ENCODE measurements at regions not wholly inside any gene's neighbourhood (a gene's known extent, or its start where the extent isn't known, plus 50 kb on each side); places are given as distances from the start of the nearest gene placed in this dataset.

DNA sequence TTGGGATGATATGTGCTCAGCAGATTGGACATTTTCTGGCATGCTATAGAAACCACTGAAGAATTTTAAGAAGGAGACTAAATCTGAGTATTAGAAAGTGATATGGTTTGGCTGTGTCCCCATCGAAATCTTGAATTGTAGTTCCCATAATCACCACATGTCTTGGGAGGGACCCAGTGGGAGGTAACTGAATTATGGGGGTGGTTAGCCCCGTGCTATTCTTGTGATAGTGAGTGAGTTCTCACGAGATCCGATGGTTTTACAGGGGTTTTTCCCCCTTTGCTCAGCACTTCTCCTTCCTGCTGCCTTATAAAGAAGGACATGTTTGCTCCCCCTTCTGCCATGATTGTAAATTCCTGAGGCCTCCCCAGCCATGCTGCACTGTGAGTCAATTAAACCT lies 535.9 kb upstream of the VRK2 start:
- DNase-seq (ENCODE audit: low read depth) = no peak

- no peak for DNase-seq (ENCODE audit: low read depth)
Measured at GRCh38 chr2:57515366-57515765, 531.2 kb upstream of the VRK2 start.

DNA sequence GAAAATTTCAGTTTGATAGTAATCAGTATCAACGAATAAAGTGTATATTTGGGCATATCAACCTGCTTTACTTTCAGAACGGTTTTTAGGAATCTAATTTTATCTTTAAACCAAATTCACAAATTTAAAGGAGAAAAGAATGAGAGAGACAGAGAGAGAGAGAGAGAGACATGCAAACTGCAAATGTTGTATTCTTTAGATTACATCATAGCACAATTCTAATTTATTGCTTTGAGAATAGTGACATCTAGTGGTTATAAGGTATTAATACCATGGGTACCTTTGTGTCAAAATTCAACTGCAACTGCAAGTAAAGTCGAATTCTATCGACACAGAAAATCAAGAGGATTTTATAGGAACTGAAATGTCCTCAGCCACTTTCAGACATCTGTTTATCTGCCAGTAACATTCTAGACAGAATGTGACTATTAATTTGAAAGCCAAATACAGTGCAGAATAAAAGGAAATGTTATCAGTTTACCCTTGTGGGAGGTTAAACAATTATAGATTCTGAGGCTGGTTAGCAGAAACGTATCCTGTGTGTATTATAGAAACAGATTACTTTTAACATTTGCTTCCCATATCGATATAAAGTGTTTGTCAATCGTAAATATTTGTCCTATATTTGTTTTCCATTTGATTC lies 529.8 kb upstream of the VRK2 start:
- no peak for DNase-seq (ENCODE audit: low read depth)

DNA sequence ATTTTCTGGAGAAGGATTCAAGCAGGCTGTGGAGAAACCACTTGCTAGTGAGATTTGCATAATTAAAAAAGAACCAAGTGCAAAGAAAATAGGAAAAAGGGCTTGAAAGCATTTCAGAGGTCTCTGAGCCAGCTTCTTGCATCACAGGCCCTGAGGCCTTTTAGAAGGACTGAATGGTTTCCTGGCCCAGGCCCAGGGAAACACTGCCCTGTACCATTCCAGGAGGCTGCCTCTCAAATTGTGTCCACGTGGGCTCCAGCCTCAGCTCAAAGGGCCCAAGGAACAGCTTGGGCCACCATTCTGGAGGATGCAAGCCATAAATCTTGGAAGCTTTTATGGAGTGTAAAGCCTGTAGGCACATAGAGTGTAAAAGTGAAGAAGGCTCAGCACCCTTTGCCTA lies 523.3 kb upstream of the VRK2 start:
- no peak for DNase-seq (ENCODE audit: low read depth)

DNA sequence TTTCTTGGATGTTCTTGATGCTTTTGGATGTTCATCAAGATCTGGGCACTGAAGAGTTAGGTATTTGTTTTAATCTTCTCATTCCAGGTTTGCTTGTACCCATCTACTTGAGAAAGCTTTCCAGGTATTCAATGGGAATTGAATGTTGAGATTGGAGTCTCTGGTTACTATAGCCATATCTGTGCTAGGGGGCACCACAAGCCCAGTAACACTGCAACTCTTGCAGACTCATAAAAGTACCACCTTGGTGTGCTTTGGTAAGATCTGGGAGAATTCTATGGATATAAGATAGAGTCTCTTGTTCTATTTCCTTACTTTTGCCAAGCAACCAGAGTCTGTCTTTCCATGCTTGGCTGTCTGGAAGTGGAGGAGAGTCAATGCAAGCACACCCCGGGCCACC lies 518.9 kb upstream of the VRK2 start:
- no peak for DNase-seq (ENCODE audit: low read depth)

- DNase-seq (ENCODE audit: low read depth) = no peak
Measured at GRCh38 chr2:57528499-57528898, 518.1 kb upstream of the VRK2 start.

- DNase-seq (ENCODE audit: low read depth) = no peak
Measured at GRCh38 chr2:57534358-57534757, 512.2 kb upstream of the VRK2 start.

DNA sequence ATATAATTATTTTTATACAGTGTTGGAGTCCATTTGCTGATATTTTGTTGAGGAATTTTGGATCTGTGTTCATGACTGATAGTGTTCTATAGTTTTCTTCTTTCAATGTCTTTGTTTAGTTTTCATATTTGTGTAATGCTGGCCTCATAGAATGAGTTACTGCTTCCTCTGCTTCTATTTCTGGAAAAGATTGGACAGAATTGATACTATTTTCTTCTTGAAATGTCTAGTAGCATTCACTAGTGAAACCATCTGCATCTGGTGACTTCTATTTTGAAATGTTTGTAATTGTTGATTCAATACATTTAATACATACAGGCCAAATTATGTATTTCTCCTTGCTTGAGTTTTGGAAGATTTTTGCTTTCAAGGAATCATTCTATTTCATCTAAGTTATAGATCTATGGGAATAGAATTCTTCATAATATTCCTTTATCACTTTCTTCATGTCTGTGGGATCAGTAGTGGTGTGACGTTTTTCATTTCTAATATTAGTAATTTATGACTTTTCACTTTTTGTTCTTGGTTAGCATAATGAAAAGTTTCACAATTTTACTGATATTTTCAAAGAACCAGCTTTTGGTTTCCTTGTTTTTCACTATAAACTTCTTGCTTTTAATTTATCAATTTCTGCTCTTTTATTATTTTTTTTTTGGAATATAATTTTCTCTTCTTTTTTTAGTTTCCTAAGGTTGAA lies 509.9 kb upstream of the VRK2 start:
- no peak for DNase-seq (ENCODE audit: low read depth)

GRCh38 chr2:57539761-57540160 lies 506.8 kb upstream of the VRK2 start:
- DNase-seq (ENCODE audit: low read depth) = no peak

- DNase-seq (ENCODE audit: low read depth) = no peak
Measured at GRCh38 chr2:57542081-57542480, 504.5 kb upstream of the VRK2 start.

DNA sequence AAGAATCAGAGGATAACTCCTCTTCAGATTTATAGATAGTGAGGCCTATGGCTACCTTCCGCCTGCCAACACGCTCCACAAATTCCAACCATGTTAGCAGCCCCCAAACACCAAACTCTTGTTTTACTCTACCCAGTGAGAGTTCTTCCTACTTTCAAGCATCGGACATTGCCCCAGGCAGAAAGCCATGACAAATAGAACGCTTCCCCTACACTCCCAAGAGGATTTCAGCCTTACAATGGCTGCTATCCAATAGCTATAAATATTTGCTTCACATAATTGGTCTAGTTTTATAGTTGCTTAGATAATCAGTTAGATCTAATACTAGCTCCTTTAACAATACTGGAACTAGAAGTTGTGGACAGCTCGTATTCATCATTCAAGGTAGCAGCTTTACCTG lies 503.4 kb upstream of the VRK2 start:
- no peak for DNase-seq (ENCODE audit: low read depth)

GRCh38 chr2:57544624-57545023 lies 502.0 kb upstream of the VRK2 start:
- no peak for DNase-seq (ENCODE audit: low read depth)

- DNase-seq (ENCODE audit: low read depth) = no peak
Measured at GRCh38 chr2:57546478-57546877, 500.1 kb upstream of the VRK2 start.

GRCh38 chr2:57549642-57550102 lies 496.9 kb upstream of the VRK2 start:
- DNase-seq (ENCODE audit: low read depth) = no peak

DNA sequence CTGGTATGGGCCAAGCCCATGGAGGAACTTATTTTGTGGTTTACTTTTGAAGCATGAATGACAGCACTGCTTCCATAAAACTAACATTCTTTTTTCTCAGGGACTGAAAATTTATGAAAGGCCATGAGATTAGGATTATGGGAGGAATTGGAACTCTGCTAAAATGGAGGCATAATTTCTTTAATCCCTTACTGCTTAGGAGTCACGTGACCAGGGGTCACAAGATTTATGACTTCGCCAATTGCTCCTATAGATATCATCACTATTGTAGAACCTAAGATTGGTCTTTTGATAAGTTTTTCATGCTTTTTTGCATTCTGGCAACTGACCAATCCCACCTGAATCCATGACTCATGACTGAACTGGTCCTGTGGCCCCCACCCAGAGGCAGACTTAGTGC lies 495.7 kb upstream of the VRK2 start:
- no peak for DNase-seq (ENCODE audit: low read depth)

- no peak for DNase-seq (ENCODE audit: low read depth)
Measured at GRCh38 chr2:57552885-57553284, 493.7 kb upstream of the VRK2 start.

DNA sequence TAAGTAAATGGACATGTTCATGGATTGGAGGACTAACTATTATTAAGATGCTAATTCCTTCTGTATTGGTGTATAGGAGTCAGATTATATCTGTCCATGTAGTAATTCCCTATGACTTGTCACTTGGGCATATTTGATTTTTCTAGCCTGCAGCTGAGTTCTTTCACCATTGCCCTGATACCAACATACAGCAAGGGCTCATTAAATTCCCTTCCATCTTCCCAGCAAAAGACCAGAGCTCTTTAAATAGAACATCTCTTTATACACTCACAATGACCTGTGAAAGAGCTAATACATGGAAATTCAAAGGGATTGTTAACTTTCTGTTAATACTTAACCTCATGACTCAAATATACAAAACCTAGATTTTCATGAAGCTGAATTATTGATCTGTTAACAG lies 492.3 kb upstream of the VRK2 start:
- no peak for DNase-seq (ENCODE audit: low read depth)

- no peak for DNase-seq (ENCODE audit: low read depth)
Measured at GRCh38 chr2:57558312-57558711, 488.3 kb upstream of the VRK2 start.

GRCh38 chr2:57562495-57562894 lies 484.1 kb upstream of the VRK2 start:
- DNase-seq (ENCODE audit: low read depth) = no peak

DNA sequence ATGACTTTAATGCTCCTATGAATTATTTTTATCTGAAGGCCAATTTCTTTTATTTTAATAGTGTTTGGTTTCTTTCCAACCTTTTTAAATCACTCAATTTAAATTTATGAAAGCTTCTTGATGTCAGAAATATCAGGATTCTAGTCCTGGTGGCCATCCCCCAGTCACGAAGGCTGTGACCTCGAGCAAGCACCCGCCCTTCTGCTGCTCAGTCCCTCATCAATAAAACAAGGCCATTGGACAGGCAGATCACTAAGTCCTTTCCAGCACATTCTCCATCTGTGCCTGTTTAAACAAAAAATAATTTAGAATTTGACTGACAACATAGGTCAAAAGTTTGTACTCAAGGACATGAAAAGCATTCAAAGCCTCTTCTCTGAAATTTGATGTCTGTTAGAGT lies 483.6 kb upstream of the VRK2 start:
- no peak for DNase-seq (ENCODE audit: low read depth)

DNA sequence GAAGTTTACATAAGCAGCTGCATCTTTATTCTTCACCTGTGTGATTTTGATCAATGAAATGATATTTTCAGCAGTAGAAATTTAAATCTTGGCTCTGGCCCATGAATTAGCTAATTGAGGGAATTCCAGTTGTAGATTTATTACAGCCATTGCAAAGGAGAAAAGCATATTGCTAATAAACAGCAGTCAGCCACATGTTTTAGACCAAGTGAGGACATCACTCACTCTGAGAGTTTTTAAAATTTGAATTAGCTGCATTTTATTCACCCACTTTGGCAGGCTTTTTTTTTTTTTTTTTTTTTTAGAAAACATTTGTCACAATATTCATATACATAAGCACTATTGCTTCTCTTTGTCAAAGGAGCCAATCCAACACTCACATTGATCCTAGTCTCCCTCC lies 479.4 kb upstream of the VRK2 start:
- DNase-seq (ENCODE audit: low read depth) = no peak

- DNase-seq (ENCODE audit: low read depth) = no peak
Measured at GRCh38 chr2:57569396-57569795, 477.2 kb upstream of the VRK2 start.

GRCh38 chr2:57570961-57571360 lies 475.6 kb upstream of the VRK2 start:
- no peak for DNase-seq (ENCODE audit: low read depth)

GRCh38 chr2:57575700-57576268 lies 470.8 kb upstream of the VRK2 start:
- DNase-seq (ENCODE audit: low read depth) = no peak
